ENCODE measurements at regions not wholly inside any gene's neighbourhood (a gene's known extent, or its start where the extent isn't known, plus 50 kb on each side); places are given as distances from the start of the nearest gene placed in this dataset.

DNA sequence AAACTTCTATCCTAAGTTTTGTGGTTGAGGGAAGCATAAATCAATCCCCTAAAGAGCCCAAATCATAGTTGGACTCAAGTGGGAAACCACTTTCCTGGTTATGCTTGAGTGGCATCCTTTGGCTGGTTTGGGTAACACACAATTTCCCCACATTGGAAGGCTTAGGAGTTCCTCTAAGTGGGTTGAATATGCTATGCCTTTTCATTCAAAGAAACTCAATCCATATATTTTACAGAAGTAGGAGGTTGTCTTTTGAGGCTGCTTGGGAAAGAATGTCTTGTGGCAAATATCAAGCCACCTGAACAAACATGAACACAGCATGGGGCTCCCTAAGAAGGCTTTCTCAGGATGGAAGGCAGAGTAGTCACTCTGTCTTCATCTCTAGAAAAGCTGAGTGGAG is 121.1 kb downstream of the SPATA31D1 start:
- Histone ChIP-seq H3K27me3 (no peaks in the 10 kb centered on the region), H3K27ac (no peak overlapping the region), H3K36me3 (no peaks in the 10 kb centered on the region), H3K4me3 (no peak overlapping the region), H3K9me3 (no peaks in the 10 kb centered on the region), H3K4me1 (no peaks in the 10 kb centered on the region)
- intact Hi-C loops (cut with DNase I) = no loop called here
- no peak for DNase-seq
- no peak for TF ChIP-seq POLR2A (IDR thresholded peaks at IDR 0.05)
- no peak for TF ChIP-seq POLR2AphosphoS5 (IDR thresholded peaks at IDR 0.05)
- no peak for TF ChIP-seq EP300 (IDR thresholded peaks at IDR 0.05)
- TF ChIP-seq, protein P1, sequence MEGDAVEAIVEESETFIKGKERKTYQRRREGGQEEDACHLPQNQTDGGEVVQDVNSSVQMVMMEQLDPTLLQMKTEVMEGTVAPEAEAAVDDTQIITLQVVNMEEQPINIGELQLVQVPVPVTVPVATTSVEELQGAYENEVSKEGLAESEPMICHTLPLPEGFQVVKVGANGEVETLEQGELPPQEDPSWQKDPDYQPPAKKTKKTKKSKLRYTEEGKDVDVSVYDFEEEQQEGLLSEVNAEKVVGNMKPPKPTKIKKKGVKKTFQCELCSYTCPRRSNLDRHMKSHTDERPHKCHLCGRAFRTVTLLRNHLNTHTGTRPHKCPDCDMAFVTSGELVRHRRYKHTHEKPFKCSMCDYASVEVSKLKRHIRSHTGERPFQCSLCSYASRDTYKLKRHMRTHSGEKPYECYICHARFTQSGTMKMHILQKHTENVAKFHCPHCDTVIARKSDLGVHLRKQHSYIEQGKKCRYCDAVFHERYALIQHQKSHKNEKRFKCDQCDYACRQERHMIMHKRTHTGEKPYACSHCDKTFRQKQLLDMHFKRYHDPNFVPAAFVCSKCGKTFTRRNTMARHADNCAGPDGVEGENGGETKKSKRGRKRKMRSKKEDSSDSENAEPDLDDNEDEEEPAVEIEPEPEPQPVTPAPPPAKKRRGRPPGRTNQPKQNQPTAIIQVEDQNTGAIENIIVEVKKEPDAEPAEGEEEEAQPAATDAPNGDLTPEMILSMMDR (IDR thresholded peaks at IDR 0.05) = no peak

DNA sequence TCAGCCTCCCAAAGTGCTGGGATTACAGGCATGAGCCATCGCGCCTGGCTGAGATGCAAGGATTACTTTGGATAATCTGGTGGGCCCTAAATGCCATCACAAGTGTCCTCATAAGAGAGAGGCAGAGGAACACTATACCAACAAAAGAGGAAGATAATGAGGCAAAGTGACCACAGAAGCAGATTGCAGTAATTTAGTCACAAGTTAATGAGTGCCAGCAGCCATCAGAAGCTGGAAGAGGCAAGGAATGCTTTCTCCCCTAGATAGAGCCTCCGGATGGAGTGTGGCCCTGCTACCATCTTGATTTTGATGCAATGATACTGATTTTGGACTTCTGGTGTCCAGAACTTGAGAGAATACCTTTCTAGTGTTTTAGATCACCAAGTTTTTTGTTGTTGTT is 122.3 kb downstream of the SPATA31D1 start:
- no peaks in the 10 kb centered on the region for H3K9me3 ChIP-seq
- H3K27me3 ChIP-seq = no peaks in the 10 kb centered on the region
- TF ChIP-seq, protein P1 (IDR thresholded peaks at IDR 0.05) = no peak
- TF ChIP-seq POLR2AphosphoS5 (IDR thresholded peaks at IDR 0.05) = no peak
- TF ChIP-seq EP300 (IDR thresholded peaks at IDR 0.05) = no peak
- no peak for TF ChIP-seq POLR2A (IDR thresholded peaks at IDR 0.05)
- no peak for DNase-seq
- no peak overlapping the region for H3K27ac ChIP-seq
- no peak overlapping the region for H3K4me3 ChIP-seq
- intact Hi-C loops (cut with DNase I) = no loop called here
- H3K36me3 ChIP-seq = no peaks in the 10 kb centered on the region
- H3K4me1 ChIP-seq = no peaks in the 10 kb centered on the region
- 95 to 97% methylated on average over 3 of the region's 3 CpGs for WGBS, 2 donors

DNA sequence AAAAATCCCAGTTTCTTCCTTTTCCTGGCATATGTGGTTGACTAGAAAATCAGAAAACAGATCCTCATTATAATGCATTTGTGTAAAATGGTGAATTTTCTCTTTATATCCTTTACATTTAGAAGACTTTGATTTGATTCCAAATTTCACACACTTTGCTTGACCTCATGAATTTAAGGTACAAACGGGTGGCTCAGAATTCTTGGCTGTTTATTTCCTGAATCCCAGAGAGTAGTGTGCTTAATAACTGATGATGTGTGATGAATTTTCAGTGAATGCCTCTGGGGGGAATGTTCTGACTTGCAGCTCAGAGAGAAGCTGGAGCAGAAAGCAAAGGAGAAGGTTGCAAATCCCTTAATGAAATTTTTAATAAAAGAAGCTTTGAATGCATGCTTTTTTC is 126.8 kb downstream of the SPATA31D1 start:
- no peak for TF ChIP-seq POLR2AphosphoS5 (IDR thresholded peaks at IDR 0.05)
- TF ChIP-seq, protein P1 (IDR thresholded peaks at IDR 0.05) = no peak
- Histone ChIP-seq H3K27ac (no peak overlapping the region), H3K9me3 (no peaks in the 10 kb centered on the region), H3K36me3 (no peaks in the 10 kb centered on the region), H3K4me1 (peaks cover 0 to 8% (median 0%) of the 10 kb centered on the region in 4 donors), H3K27me3 (no peaks in the 10 kb centered on the region), H3K4me3 (no peak overlapping the region)
- intact Hi-C loops (cut with DNase I) = no loop called here
- DNase-seq = no peak
- WGBS, 2 donors = 82 to 93% methylated on average over 1 of the region's 1 CpG

DNA sequence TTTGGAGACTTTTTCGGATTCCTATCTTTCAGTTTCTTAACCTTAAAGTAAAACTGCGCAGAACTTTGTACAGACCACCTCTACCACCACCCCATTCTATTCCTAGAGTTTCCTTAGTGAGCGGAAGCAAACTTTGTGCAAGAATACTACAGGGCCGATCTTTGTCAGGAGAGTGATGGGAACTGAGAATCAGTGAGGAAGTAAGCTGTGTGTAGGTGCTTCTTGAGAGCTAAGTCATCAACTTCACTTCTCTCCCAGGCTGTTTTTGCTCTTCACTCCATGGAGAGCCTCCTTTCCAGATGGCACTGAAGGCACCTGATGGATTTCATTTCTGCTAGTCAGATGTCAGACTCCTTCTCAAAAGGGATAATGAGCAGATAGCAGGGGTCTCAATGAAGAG is 127.3 kb downstream of the SPATA31D1 start:
- H3K36me3 ChIP-seq = no peaks in the 10 kb centered on the region
- H3K4me1 ChIP-seq = peaks cover 0 to 8% (median 0%) of the 10 kb centered on the region in 4 donors
- H3K27me3 ChIP-seq = no peaks in the 10 kb centered on the region
- intact Hi-C loops (cut with DNase I) = no loop called here
- TF ChIP-seq POLR2AphosphoS5 (IDR thresholded peaks at IDR 0.05) (no peak), POLR2A (IDR thresholded peaks at IDR 0.05) (no peak), EP300 (IDR thresholded peaks at IDR 0.05) (no peak)
- TF ChIP-seq, protein P1 (IDR thresholded peaks at IDR 0.05) = no peak
- H3K9me3 ChIP-seq = no peaks in the 10 kb centered on the region
- DNase-seq = no peak
- WGBS, 2 donors = 91 to 94% methylated on average over 4 of the region's 4 CpGs
- no peak overlapping the region for H3K27ac ChIP-seq
- H3K4me3 ChIP-seq = no peak overlapping the region

DNA sequence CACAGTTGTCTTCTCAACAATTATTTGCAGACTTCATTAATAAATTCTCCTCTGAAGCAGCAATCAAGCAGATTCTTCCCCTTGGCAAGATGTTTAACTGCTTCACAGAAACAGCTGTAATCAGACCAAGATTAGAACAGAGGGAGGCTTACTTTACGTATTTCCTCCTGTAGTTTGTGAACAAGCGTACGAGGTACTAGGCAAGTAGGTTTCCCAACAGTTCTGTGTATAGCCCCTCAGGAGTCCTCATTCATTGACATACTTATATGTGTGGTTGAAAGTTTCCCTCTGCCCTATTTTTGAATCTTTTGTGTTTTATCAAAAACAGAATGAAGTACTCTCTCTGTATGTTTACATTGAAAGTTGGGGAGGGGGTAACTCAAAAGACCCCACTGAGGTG is 128.0 kb downstream of the SPATA31D1 start:
- peaks cover 0 to 8% (median 0%) of the 10 kb centered on the region in 4 donors for H3K4me1 ChIP-seq
- WGBS, 2 donors = 82 to 84% methylated on average over 3 of the region's 3 CpGs
- no peak overlapping the region for H3K27ac ChIP-seq
- H3K27me3 ChIP-seq = no peaks in the 10 kb centered on the region
- no peaks in the 10 kb centered on the region for H3K36me3 ChIP-seq
- intact Hi-C loops (cut with DNase I) = no loop called here
- H3K4me3 ChIP-seq = no peak overlapping the region
- H3K9me3 ChIP-seq = no peaks in the 10 kb centered on the region
- TF ChIP-seq POLR2A (IDR thresholded peaks at IDR 0.05) (no peak), POLR2AphosphoS5 (IDR thresholded peaks at IDR 0.05) (no peak)
- DNase-seq = no peak
